HepG2 (cell line): ENCODE measurements at regions not wholly inside any gene's neighbourhood (a gene's known extent, or its start where the extent isn't known, plus 50 kb on each side); places are given as distances from the start of the nearest gene placed in this dataset.

Source experiments
- ATAC-seq: fragments of 200-7000 bp; cut with Tn5 transposase; 3 replicates; pipeline ENCODE4 v1.9.1; 2020; ENCODE audit warnings: mild to moderate bottlenecking, moderate library complexity
- BruUV-seq: library from RNA; stranded (reverse); fragments of 400-500 nt; replicated peaks from 2 replicates; lab custom pipeline; 2021; lab: Mats Ljungman, UMichigan
- CTCF ChIA-PET: fragments of 300-600 bp; formaldehyde crosslinking; extraction: SDS; loops from one replicate; lab custom pipeline; 2021; ENCODE audit warnings: low total read pairs, inconsistent platforms, low intra/inter-chr PET ratio; lab: Yijun Ruan, JAX
- POLR2A ChIA-PET: fragments of 350-600 bp; sonication (Branson Sonifier 250); formaldehyde crosslinking; loops from one replicate; lab custom pipeline; 2020; ENCODE audit warnings: antibody characterized with exemption, inconsistent platforms; lab: Yijun Ruan, JAX
- DNase-seq: peaks from one replicate; pipeline ENCODE4 v3.0.0-alpha.2; 2015; ENCODE audit warnings: low spot score
- FAIRE-seq: peaks from 3 replicates; lab custom pipeline; 2011; peaks lifted over from hg19 to GRCh38; lab: Jason Lieb, UNC
- H2AFZ ChIP-seq: one replicate; pipeline ENCODE4 v1.6.1; 2011; ENCODE audit warnings: low read length, inconsistent platforms
- H3K27ac ChIP-seq: fragments of 300-600 bp; 3 replicates; pipeline ENCODE4 v1.8.0; 2011; ENCODE audit warnings: mixed run types, mild to moderate bottlenecking, mixed read lengths, low read length, inconsistent platforms; ENCODE audit not compliant: insufficient read depth; ENCODE audit errors: extremely low read length
- H3K27me3 ChIP-seq, 2 experiments: fragments of 200-600 bp in 1 of 2; 2 replicates in 1 of 2; 3 replicates in 1 of 2; pipeline versions ENCODE4 v1.6.0 to v1.8.0; 2011; ENCODE audit warnings: low read length in 2 of 2, mild to moderate bottlenecking in 2 of 2, moderate library complexity in 2 of 2, inconsistent platforms in 1 of 2; ENCODE audit not compliant: insufficient read depth in 2 of 2, control insufficient read depth in 1 of 2
- H3K36me3 ChIP-seq, 2 experiments: fragments of 200-600 bp in 1 of 2; replicated peaks in 1 of 2; 2 replicates in 1 of 2; 3 replicates in 1 of 2; pipeline versions ENCODE4 v1.5.1 to v1.8.0; 2011; ENCODE audit warnings: low read length in 2 of 2, inconsistent platforms in 1 of 2; ENCODE audit not compliant: insufficient read depth in 2 of 2, control insufficient read depth in 1 of 2
- H3K4me1 ChIP-seq: 2 replicates; pipeline ENCODE4 v1.5.1; 2012; ENCODE audit warnings: low read length, inconsistent platforms; ENCODE audit not compliant: insufficient read depth
- H3K4me2 ChIP-seq: 2 replicates; pipeline ENCODE4 v1.6.0; 2011; ENCODE audit warnings: low read depth, low read length, inconsistent platforms
- H3K4me3 ChIP-seq, 3 experiments: fragments of 200-600 bp in 1 of 3; sonication (generic), shearing (Covaris generic) in 1 of 3; replicated peaks in 1 of 3; 2 replicates each; pipeline ENCODE4 v1.5.1; 2011 to 2016; ENCODE audit warnings: low read length in 3 of 3, inconsistent platforms in 2 of 3, low read depth in 2 of 3, mild to moderate bottlenecking in 2 of 3, control low read depth in 1 of 3, mixed read lengths in 1 of 3; ENCODE audit not compliant: insufficient read depth in 1 of 3
- H3K79me2 ChIP-seq: one replicate; pipeline ENCODE4 v1.6.1; 2011; ENCODE audit warnings: low read length, inconsistent platforms; ENCODE audit not compliant: insufficient read depth
- H3K9ac ChIP-seq: 2 replicates; pipeline ENCODE4 v1.6.0; 2011; ENCODE audit warnings: mild to moderate bottlenecking, low read depth, low read length, inconsistent platforms; ENCODE audit not compliant: insufficient read depth
- H3K9me3 ChIP-seq: 2 replicates; pipeline ENCODE4 v1.5.1; 2012; ENCODE audit warnings: mild to moderate bottlenecking, low read length
- H4K20me1 ChIP-seq: 2 replicates; pipeline ENCODE4 v1.6.0; 2011; ENCODE audit warnings: inconsistent platforms, mild to moderate bottlenecking, low read length, moderate library complexity; ENCODE audit not compliant: insufficient read depth
- RBM39 ChIP-seq: fragments of 200-400 bp; formaldehyde crosslinking; IDR thresholded peaks from one replicate; pipeline ENCODE4 v1.6.1; 2018; ENCODE audit warnings: antibody characterized with exemption, mild to moderate bottlenecking, low read depth, low read length; ENCODE audit not compliant: poor library complexity, severe bottlenecking
- SALL1 ChIP-seq: sonication (generic); formaldehyde crosslinking; IDR thresholded peaks from 2 replicates; pipeline ENCODE4 v1.8.0; 2022; ENCODE audit warnings: mild to moderate bottlenecking, missing genetic modification reagents
- ZBTB44 ChIP-seq: sonication (generic); formaldehyde crosslinking; IDR thresholded peaks from 2 replicates; pipeline ENCODE4 v1.4.0; 2020; ENCODE audit warnings: missing genetic modification reagents
- ZNF382 ChIP-seq: sonication (generic); formaldehyde crosslinking; IDR thresholded peaks from 2 replicates; pipeline ENCODE4 v1.5.0; 2020; ENCODE audit warnings: missing genetic modification reagents, mild to moderate bottlenecking, borderline replicate concordance
- ZNF878 ChIP-seq: sonication (generic); formaldehyde crosslinking; IDR thresholded peaks from 2 replicates; pipeline ENCODE4 v1.8.1; 2023; ENCODE audit warnings: mild to moderate bottlenecking, missing genetic modification reagents, moderate library complexity
- WGBS: methylation state at CpG from one replicate; pipeline ENCODE4 v1.1.6; 2017; ENCODE audit warnings: low lambda C conversion rate; 5-methylcytosine and 5-hydroxymethylcytosine counted together
- in situ Hi-C: cut with HindIII; loops from 2 replicates; pipeline ENCODE4 v1.10.0; 2017; ENCODE audit warnings: low pct_unique_long_range_greater_than_20kb; ENCODE audit not compliant: extremely low pct_ligation_motif_present
- intact Hi-C: fragments of 100-400 bp; cut with micrococcal nuclease; formaldehyde crosslinking; loops from one replicate; pipeline ENCODE4 v1.10.0; 2022; ENCODE audit not compliant: unreplicated experiment

- H3K4me2 ChIP-seq: no peak overlapping the region
- H3K4me3 ChIP-seq: no peak overlapping the region
- no peak overlapping the region for H3K27ac ChIP-seq
- DNase-seq (no peak), ATAC-seq (no peak), FAIRE-seq (no peak)
- in situ Hi-C loops (no loop called here), intact Hi-C loops (no loop called here)
- no peak for TF ChIP-seq SALL1
- no peak for TF ChIP-seq ZBTB44 (CRISPR knock-in tag)
- no peak for TF ChIP-seq ZNF382 (CRISPR knock-in tag)
- ChIA-PET POLR2A (no interaction called here), CTCF (no interaction called here)
- H3K9me3 ChIP-seq: peaks cover 78% of the 10 kb centered on the region
- no peaks in the 10 kb centered on the region for H3K4me1 ChIP-seq
- H4K20me1 ChIP-seq: no peaks in the 10 kb centered on the region
- H2AFZ ChIP-seq: no peak overlapping the region
- H3K36me3 ChIP-seq: no peaks in the 10 kb centered on the region
- WGBS: 0% methylated on average over 4 of the region's 4 CpGs
- BruUV-seq: no TSS peak
- no peaks in the 10 kb centered on the region for H3K79me2 ChIP-seq
- no peaks in the 10 kb centered on the region for H3K27me3 ChIP-seq
- H3K9ac ChIP-seq: no peak overlapping the region
Measured at GRCh38 chr10:106405141-106405540, 759.4 kb downstream of the SORCS1 start.

GRCh38 chr10:106402458-106402857 is 762.0 kb downstream of the SORCS1 start:
- no peak overlapping the region for H3K27ac ChIP-seq
- peaks cover 83% of the 10 kb centered on the region for H3K9me3 ChIP-seq
- no peak for DNase-seq
- no peaks in the 10 kb centered on the region for H3K36me3 ChIP-seq
- 2% methylated on average over 2 of the region's 2 CpGs for WGBS
- POLR2A ChIA-PET: no interaction called here
- BruUV-seq: no TSS peak
- no peaks in the 10 kb centered on the region for H3K27me3 ChIP-seq
- intact Hi-C loops: no loop called here
- TF ChIP-seq ZNF878 (CRISPR knock-in tag) (no peak), RBM39 (no peak)
- TF ChIP-seq, all 625 proteins: peak for 0
- Histone ChIP-seq H3K4me3 (no peak overlapping the region), H3K79me2 (no peaks in the 10 kb centered on the region), H3K9ac (no peak overlapping the region), H4K20me1 (no peaks in the 10 kb centered on the region), H3K4me1 (no peaks in the 10 kb centered on the region), H3K4me2 (no peak overlapping the region), H2AFZ (no peak overlapping the region)
- FAIRE-seq (no peak), ATAC-seq (no peak)
- in situ Hi-C loops: no loop called here
- CTCF ChIA-PET: no interaction called here
